ENCODE measurements at regions not wholly inside any gene's neighbourhood (a gene's known extent, or its start where the extent isn't known, plus 50 kb on each side); places are given as distances from the start of the nearest gene placed in this dataset.

DNA sequence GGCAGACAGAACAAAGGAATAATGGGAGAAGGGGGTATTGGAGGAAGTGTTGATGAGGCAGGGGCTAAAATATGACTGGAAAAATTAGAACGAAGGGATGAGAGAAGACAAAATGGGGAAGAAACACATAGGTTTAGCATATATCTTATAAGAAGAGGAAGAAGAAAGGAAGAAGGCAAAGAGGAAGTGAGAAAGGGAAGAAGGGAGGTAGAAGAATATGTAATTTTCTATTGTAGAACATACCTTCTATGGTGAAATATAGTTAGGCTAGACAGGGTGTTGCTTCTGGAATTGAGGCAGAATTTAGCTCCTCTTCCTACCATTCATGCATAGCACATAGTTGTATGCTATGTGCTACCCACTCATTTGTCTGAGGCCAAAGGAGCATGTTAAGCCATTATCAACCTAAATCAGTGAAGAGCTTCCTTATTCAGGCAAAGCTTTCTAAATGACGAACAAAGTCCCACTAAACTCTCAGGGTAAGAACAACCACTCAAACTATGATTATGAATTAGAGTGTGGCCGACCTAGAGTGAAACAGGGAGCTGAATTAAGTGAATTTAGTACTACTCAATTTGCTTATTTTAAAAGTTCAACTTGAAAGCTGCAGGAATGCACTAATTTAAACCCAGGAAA lies 180.9 kb upstream of the GALNT5 start:
- no peaks in the 10 kb centered on the region for H3K9me3 Mint-ChIP-seq

DNA sequence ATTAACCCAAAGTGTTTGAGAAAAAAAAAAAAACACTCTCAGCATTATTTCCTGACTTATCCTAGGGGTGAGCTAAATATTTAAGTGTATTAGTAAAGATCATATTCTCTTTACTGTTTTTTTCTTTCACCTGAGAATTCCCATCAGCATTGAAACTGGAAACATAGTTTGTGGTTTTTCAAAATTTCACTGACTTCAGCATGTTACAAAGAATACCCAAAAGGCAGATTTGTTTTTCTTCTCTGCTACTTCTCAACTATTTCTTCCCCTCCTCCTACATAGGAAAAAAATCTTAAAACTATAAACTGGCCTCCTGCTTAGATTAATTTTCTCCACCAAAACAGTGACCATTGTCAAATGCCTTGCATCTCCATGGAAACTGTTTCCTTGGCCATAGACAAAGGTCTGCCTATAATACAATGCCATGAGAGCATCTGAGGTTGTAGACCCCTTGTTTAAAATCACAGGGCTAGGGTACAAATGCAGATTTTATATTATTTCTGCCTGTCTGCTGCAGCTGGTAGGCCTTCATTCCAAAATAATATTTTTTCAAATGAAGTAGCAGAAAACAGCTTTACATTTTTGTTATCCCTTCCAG lies 179.7 kb upstream of the GALNT5 start:
- Mint-ChIP-seq H3K9me3 (no peaks in the 10 kb centered on the region), H3K27me3 (ENCODE audit: insufficient read depth) (no peaks in the 10 kb centered on the region), H3K4me3 (no peak overlapping the region), H3K27ac (no peak overlapping the region), H3K4me1 (ENCODE audit: low read depth) (no peaks in the 10 kb centered on the region), H3K36me3 (ENCODE audit: low read depth) (no peaks in the 10 kb centered on the region)
- DNase-seq (ENCODE audit: low spot score) = no peak
- intact Hi-C loops (cut with micrococcal nuclease) = no loop called here

More for the DNA sequence above, 180.9 kb upstream of the GALNT5 start:
- Mint-ChIP-seq H3K4me3 (no peak overlapping the region), H3K27me3 (ENCODE audit: insufficient read depth) (no peaks in the 10 kb centered on the region), H3K4me1 (ENCODE audit: low read depth) (no peaks in the 10 kb centered on the region), H3K27ac (no peak overlapping the region), H3K36me3 (ENCODE audit: low read depth) (no peaks in the 10 kb centered on the region)
- DNase-seq (ENCODE audit: low spot score) = no peak
- intact Hi-C loops (cut with micrococcal nuclease) = no loop called here

DNA sequence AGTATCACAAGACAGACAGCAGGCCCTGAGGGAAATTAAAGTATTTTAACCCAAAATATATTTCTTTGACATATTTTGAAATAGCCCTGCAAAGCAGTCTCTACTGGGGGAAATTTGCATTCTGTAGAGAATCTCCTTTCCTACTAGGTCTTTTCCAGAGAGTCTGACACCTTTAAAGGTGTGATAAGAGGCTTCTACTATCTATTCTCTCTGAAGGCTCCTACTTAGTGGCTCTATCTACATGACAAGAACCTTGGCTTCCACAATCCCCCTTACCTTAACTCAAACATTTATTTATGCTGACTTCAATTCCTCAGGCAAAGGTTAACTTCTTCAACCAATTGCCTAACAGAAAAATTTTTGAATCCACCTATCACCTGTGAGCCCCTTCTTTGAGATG lies 174.6 kb upstream of the GALNT5 start:
- Mint-ChIP-seq H3K27ac (no peak overlapping the region), H3K27me3 (ENCODE audit: insufficient read depth) (no peaks in the 10 kb centered on the region), H3K36me3 (ENCODE audit: low read depth) (no peaks in the 10 kb centered on the region), H3K4me1 (ENCODE audit: low read depth) (no peaks in the 10 kb centered on the region), H3K9me3 (no peaks in the 10 kb centered on the region), H3K4me3 (no peak overlapping the region)
- DNase-seq (ENCODE audit: low spot score) = no peak
- intact Hi-C loops (cut with micrococcal nuclease) = no loop called here

DNA sequence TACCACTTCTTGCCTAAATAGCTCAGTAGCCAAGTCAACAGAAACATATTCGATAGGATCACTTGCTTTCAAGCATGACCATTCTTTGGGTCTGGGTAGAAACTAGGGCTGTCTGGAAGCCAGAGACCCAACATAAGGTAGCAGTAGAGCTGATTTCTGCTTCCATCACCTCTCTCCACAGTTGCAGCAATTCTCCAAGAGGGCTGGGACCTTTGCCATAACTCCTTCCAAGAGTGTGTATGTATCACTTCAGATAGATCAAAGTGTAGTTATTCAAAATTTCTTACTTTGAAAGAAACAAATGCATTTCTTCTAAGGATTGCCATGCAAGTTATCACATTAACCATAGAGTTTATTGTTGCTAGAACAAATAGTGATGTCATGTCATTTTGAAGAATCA lies 172.0 kb upstream of the GALNT5 start:
- DNase-seq (ENCODE audit: low spot score) = no peak
- Mint-ChIP-seq H3K4me3 (no peak overlapping the region), H3K36me3 (ENCODE audit: low read depth) (no peaks in the 10 kb centered on the region), H3K4me1 (ENCODE audit: low read depth) (no peaks in the 10 kb centered on the region), H3K27ac (no peak overlapping the region), H3K9me3 (no peaks in the 10 kb centered on the region), H3K27me3 (ENCODE audit: insufficient read depth) (no peaks in the 10 kb centered on the region)
- intact Hi-C loops (cut with micrococcal nuclease) = no loop called here

DNA sequence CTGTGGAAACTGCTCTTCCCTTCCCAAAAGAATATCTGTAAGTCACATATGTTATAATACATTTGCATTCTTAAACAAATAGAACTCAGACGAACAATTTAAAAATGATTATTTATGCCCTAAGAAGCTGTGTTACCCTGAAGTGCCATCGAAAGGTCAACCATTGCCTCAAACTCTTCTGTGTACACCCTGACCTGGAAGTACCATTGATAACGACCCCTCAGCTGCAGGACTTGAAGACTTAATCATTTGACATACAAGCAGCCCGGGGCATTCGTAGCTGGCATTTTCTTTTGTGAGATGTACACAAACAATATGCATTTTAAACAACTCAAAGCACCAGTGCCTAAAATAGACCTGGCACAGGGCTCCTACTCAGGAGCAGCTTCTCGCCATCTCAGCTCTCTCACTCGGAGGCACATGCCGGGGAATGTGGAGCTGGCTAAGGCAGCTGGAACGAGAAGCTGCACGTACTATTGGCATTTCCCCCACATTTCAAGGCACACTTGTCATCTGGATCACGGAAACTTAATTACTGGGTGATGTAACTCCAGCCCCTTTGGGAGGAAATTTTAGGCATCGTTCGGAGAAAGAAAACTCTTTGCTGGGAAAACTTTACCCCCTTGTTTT lies 170.0 kb upstream of the GALNT5 start:
- no peaks in the 10 kb centered on the region for H3K36me3 Mint-ChIP-seq (ENCODE audit: low read depth)
- no peaks in the 10 kb centered on the region for H3K4me1 Mint-ChIP-seq (ENCODE audit: low read depth)
- H3K27me3 Mint-ChIP-seq (ENCODE audit: insufficient read depth) = no peaks in the 10 kb centered on the region
- no peaks in the 10 kb centered on the region for H3K9me3 Mint-ChIP-seq
- intact Hi-C loops (cut with micrococcal nuclease) = no loop called here
- no peak for DNase-seq (ENCODE audit: low spot score)
- H3K4me3 Mint-ChIP-seq = no peak overlapping the region
- H3K27ac Mint-ChIP-seq = no peak overlapping the region

DNA sequence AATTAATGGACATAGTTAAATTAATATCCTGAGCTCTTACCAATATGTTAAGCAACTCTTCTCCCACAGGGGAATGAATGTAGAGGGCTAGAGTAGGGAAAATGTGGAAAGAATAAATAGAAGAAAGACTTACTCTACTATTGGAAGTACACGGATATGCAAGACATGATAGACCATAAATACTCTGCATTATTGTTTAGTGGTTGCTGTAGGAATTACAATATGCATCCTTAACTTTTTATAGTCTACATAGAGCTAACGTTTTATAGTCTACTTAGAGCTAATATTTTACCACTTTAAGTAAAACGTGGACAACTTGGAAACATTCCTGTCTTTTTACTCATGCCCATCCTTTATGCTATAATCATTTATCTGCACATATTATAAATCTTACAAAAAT lies 163.8 kb upstream of the GALNT5 start:
- Mint-ChIP-seq H3K9me3 (no peaks in the 10 kb centered on the region), H3K36me3 (ENCODE audit: low read depth) (no peaks in the 10 kb centered on the region), H3K27ac (no peak overlapping the region), H3K27me3 (ENCODE audit: insufficient read depth) (no peaks in the 10 kb centered on the region), H3K4me1 (ENCODE audit: low read depth) (no peaks in the 10 kb centered on the region), H3K4me3 (no peak overlapping the region)
- intact Hi-C loops (cut with micrococcal nuclease) = no loop called here
- DNase-seq (ENCODE audit: low spot score) = no peak

DNA sequence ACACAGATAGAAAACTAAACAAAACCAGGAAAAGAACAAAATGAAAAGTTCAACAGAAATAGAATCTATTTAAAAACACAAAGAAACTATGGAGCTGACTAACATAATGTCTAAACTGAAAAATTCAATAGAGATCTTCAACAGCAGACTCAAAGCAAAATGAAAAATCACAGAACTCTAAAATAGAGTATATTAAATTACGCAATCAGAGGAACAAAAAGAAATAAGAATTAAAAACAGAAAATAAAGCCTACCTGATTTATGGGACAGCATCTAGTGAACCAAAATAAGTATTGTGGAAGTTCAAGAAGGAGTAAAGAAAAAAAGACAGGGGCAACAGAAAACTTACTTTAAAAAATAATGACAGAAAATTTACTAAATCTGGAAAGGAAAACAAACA lies 152.1 kb upstream of the GALNT5 start:
- no peaks in the 10 kb centered on the region for H3K9me3 Mint-ChIP-seq
- DNase-seq (ENCODE audit: low spot score) = no peak
- no peaks in the 10 kb centered on the region for H3K4me1 Mint-ChIP-seq (ENCODE audit: low read depth)
- no peaks in the 10 kb centered on the region for H3K36me3 Mint-ChIP-seq (ENCODE audit: low read depth)
- intact Hi-C loops (cut with micrococcal nuclease) = no loop called here
- no peak overlapping the region for H3K4me3 Mint-ChIP-seq
- no peak overlapping the region for H3K27ac Mint-ChIP-seq
- H3K27me3 Mint-ChIP-seq (ENCODE audit: insufficient read depth) = no peaks in the 10 kb centered on the region

DNA sequence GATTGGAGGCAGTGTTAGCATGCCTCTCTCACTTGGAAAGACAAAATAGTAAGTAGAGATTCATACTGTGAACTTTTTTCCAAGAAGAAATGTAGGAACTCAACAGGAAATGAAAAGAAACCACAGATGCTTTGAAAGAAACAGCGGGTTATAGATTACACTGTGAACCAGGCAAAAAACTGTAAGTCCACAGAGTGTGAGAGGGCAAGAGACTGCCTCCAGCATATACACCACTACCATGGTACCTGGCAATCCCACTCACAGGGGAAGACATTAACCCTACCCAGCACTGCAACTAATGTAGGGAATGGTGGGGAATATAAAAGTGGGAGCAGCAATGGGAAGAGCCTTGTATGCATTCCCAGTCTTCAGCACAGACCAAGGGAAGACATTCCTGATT lies 150.6 kb upstream of the GALNT5 start:
- H3K9me3 Mint-ChIP-seq = no peaks in the 10 kb centered on the region
- no peak overlapping the region for H3K27ac Mint-ChIP-seq
- H3K27me3 Mint-ChIP-seq (ENCODE audit: insufficient read depth) = no peaks in the 10 kb centered on the region
- H3K4me1 Mint-ChIP-seq (ENCODE audit: low read depth) = no peaks in the 10 kb centered on the region
- intact Hi-C loops (cut with micrococcal nuclease) = no loop called here
- DNase-seq (ENCODE audit: low spot score) = no peak
- H3K36me3 Mint-ChIP-seq (ENCODE audit: low read depth) = no peaks in the 10 kb centered on the region
- no peak overlapping the region for H3K4me3 Mint-ChIP-seq

DNA sequence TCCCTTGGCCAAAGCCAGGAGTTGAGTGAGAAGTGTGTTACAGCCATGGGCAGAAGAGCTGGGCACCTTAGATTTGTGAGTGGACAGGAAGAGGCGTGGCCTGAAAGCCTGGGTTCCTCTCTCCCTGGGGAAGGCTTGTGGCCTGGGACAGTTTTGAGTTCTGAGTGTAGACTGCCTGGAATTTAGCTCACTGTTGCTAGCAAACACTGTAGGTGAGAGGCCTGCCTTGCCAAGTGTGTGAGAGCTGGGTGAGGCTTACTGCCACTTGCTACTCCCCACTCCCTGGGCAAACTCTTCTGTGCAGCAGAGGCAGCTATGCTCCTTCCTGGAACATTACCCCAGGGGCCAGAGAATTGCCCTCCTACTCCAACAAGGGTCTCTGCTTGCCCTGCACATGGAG lies 150.0 kb upstream of the GALNT5 start:
- H3K4me3 Mint-ChIP-seq = no peak overlapping the region
- intact Hi-C loops (cut with micrococcal nuclease) = no loop called here
- H3K4me1 Mint-ChIP-seq (ENCODE audit: low read depth) = no peaks in the 10 kb centered on the region
- no peak for DNase-seq (ENCODE audit: low spot score)
- H3K36me3 Mint-ChIP-seq (ENCODE audit: low read depth) = no peaks in the 10 kb centered on the region
- H3K27me3 Mint-ChIP-seq (ENCODE audit: insufficient read depth) = no peaks in the 10 kb centered on the region
- no peaks in the 10 kb centered on the region for H3K9me3 Mint-ChIP-seq
- H3K27ac Mint-ChIP-seq = no peak overlapping the region

DNA sequence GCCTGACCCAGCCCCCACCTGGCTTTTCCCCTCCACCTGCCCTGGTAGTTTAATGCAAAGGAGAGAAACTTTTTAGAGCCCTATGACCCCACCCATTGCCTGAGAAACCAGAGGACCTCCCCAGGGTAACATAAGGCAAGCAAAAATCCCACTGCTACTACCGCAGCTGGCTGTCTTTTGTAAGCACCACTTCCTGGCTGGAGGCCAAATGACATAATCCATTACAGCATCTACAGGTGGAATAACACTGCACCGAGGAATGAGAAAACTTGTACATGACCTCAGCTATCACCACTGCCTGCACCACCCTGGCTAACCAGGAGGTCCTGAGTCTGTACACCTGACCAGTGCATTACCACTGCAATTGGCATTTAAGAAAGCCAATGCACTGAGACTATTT lies 149.6 kb upstream of the GALNT5 start:
- Mint-ChIP-seq H3K9me3 (no peaks in the 10 kb centered on the region), H3K4me3 (no peak overlapping the region), H3K27me3 (ENCODE audit: insufficient read depth) (no peaks in the 10 kb centered on the region), H3K27ac (no peak overlapping the region), H3K4me1 (ENCODE audit: low read depth) (no peaks in the 10 kb centered on the region), H3K36me3 (ENCODE audit: low read depth) (no peaks in the 10 kb centered on the region)
- DNase-seq (ENCODE audit: low spot score) = no peak
- intact Hi-C loops (cut with micrococcal nuclease) = no loop called here

DNA sequence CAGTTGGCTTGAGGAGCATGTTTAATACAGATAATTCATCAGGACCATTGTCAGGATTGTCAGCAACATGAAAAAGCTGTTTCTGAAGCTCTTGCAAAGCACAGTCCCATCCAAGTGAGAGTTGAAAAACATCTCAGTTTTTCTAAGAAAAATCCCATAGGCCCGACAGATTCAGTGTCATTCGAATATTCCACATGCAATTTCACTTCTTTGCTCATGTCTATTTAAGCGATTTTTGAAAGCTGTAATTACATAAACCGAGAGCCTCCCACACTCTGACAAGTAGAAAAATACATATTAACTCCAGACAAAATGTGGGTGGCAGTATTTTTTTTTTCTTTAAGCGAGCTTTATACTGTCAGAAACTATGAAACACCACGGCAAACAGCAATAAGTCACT lies 134.7 kb upstream of the GALNT5 start:
- H3K36me3 Mint-ChIP-seq (ENCODE audit: low read depth) = no peaks in the 10 kb centered on the region
- H3K4me1 Mint-ChIP-seq (ENCODE audit: low read depth) = no peaks in the 10 kb centered on the region
- no peak overlapping the region for H3K27ac Mint-ChIP-seq
- no peak for DNase-seq (ENCODE audit: low spot score)
- no peaks in the 10 kb centered on the region for H3K9me3 Mint-ChIP-seq
- H3K4me3 Mint-ChIP-seq = no peak overlapping the region
- no peaks in the 10 kb centered on the region for H3K27me3 Mint-ChIP-seq (ENCODE audit: insufficient read depth)
- intact Hi-C loops (cut with micrococcal nuclease) = no loop called here

DNA sequence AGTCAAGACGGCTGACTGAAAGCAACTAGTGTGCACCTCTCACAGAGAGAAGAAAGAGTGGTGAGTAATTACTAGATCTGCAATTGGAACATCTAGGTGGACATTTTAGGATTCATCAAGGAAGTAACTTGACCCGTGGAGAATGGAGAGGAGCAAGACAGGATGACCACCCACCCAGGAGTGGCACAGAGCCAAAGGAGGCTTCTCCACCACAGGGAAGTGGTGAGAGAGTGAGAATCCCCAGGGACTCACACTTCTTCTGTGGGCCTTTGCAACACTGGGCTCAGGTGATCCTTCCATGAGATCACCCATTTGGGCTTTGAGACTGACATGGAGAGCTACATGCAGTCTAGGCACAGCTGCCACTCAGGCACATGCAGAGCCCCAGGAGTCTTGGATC lies 132.8 kb upstream of the GALNT5 start:
- H3K27ac Mint-ChIP-seq = no peak overlapping the region
- H3K36me3 Mint-ChIP-seq (ENCODE audit: low read depth) = no peaks in the 10 kb centered on the region
- H3K27me3 Mint-ChIP-seq (ENCODE audit: insufficient read depth) = no peaks in the 10 kb centered on the region
- no peak overlapping the region for H3K4me3 Mint-ChIP-seq
- no peak for DNase-seq (ENCODE audit: low spot score)
- H3K9me3 Mint-ChIP-seq = no peaks in the 10 kb centered on the region
- intact Hi-C loops (cut with micrococcal nuclease) = no loop called here
- H3K4me1 Mint-ChIP-seq (ENCODE audit: low read depth) = no peaks in the 10 kb centered on the region

DNA sequence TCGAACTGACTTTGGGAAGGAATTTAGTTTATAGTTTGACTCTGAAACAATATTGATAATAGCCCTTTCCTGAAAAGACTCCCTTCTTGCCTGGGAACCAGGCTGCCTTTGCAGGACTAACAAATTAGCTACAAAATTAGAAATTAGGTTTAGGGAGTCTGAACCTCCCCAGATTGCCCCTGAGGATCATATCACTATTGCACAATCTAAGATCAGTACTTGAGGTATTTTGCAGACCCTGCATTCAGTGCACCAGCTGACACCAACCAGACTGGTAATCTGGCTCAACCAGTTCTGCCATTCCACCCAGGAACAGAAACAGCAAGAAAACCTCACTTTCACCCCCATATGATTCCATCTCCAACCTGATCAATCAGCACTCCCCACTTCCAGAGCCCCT lies 131.8 kb upstream of the GALNT5 start:
- no peaks in the 10 kb centered on the region for H3K9me3 Mint-ChIP-seq
- no peaks in the 10 kb centered on the region for H3K4me1 Mint-ChIP-seq (ENCODE audit: low read depth)
- DNase-seq (ENCODE audit: low spot score) = no peak
- no peaks in the 10 kb centered on the region for H3K36me3 Mint-ChIP-seq (ENCODE audit: low read depth)
- no peak overlapping the region for H3K4me3 Mint-ChIP-seq
- no peak overlapping the region for H3K27ac Mint-ChIP-seq
- H3K27me3 Mint-ChIP-seq (ENCODE audit: insufficient read depth) = no peaks in the 10 kb centered on the region
- intact Hi-C loops (cut with micrococcal nuclease) = no loop called here

Data from activated T-helper 1 cell treated with anti-CD3 and anti-CD28 coated beads, Interleukin-12 subunit alpha, Interleukin-12 subunit beta, Interleukin-2, Interleukin-4 antibody, amounts not matched to agents 30 ng/mL and 10 ng/mL and 1 ng/mL, durations not matched to agents 14 hours and 24 hours and 36 hours (primary cell).